TTC549 (cell line): ENCODE measurements at regions not wholly inside any gene's neighbourhood (a gene's known extent, or its start where the extent isn't known, plus 50 kb on each side); places are given as distances from the start of the nearest gene placed in this dataset.

ENCODE experiments used
- FAIRE-seq: peaks from 2 replicates; lab custom pipeline; 2012; peaks lifted over from hg19 to GRCh38; lab: Jason Lieb, UNC

GRCh38 chr10:78396754-78397153, 363.1 kb downstream of the RPS24 start:
- no peak for FAIRE-seq

- FAIRE-seq = no peak
Measured at GRCh38 chr10:78397786-78398185, 364.1 kb downstream of the RPS24 start.

GRCh38 chr10:78398382-78398781, 364.7 kb downstream of the RPS24 start:
- no peak for FAIRE-seq

- no peak for FAIRE-seq
Measured at GRCh38 chr10:78401624-78402367, 368.1 kb downstream of the RPS24 start.

DNA sequence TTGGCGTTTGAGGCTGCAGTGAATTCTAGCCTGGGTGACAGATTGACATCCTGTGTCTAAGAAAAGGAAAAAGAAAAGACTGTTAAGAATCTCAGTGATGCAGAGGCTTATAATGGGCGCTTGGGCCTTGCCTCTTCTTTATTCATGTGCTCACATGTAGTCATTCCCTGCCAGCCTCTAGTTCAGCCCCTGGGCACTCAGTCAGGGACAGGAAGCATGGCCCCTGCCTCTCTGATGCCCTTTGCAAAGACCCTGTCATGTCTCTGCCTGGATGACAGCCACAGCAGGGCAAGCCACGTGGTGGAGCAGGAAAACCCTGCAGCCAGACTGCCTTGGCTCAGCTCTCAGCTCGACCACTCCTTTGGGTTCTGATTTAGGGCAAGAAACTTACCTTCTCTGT, 368.9 kb downstream of the RPS24 start:
- no peak for FAIRE-seq

DNA sequence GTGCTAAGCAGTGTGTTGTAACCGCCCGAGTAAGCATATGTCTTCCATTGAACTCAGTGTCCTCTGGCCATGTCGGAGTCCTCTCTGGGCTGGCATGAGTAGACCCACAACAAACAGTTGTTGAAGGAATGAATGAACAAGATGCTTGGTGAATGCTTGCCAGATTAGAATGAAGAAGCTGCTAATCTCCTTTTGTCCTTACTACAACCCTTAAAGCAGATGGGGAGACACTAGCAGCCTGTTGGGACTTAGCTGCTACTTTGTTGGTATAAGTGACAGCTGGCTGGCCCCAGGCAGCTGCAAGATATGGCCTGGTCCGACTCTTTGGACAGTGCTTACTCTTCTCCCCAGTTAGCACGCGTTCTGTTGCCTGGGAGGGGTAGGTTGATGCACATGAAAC, 370.1 kb downstream of the RPS24 start:
- no peak for FAIRE-seq

DNA sequence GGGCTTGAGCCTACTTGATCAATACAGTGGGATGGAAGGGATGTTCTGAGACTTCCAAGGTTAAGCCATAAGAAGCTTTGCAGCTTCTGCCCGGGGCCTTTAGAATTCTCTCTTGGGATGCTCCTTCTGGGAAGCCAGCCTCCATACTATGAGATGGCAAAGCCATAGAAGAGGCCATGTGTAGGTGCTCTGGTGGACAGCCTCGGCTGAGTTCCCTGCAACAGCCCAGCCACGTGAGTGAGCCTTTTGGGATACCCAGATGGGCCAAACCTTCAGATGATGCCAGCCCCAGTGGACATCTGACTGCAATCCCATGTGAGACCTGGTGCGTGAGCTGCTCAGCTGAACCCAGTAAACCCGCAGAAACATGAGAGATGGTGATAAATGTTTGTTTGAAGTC, 370.6 kb downstream of the RPS24 start:
- FAIRE-seq = no peak

DNA sequence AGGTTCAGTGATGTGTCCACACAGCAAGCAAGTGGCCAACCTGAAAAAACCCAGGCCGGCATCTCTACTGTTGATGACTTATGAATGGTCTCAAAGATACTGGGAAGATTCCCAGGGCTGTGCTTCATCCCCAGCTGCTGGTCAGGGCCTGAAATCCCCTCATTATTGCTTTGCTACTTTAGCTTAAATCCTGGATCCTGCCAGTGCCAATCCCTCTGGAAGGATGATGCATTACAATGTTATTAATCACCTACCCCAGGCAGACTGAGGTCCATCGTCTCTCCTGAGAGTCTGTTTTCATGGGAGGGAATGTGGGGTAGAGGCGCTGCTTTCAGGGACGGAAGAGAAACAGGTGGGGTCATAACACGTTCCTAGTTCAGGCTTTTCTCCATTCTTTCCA, 371.6 kb downstream of the RPS24 start:
- no peak for FAIRE-seq

- FAIRE-seq = no peak
Measured at GRCh38 chr10:78405736-78406135, 372.1 kb downstream of the RPS24 start.

DNA sequence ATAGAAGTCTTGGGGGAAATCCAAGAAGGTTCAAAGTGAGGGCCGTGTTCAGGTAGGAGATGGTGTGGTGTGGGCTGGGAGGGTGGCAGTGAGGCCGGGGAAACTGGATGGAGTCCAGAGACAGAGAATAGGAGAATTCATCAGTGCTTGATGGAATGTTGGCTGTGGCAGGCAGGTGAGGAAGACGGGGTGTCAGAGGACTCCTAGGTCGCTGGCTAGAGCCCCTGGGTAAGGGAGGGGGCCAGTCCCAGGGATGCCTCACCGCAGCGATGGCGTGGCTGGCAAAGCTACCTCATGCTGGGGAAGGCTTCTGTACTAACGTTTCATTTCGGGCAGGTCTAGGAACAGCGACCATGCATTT, 373.0 kb downstream of the RPS24 start:
- FAIRE-seq = no peak

GRCh38 chr10:78407009-78407711, 373.5 kb downstream of the RPS24 start:
- no peak for FAIRE-seq

GRCh38 chr10:78407966-78408365, 374.3 kb downstream of the RPS24 start:
- FAIRE-seq = no peak

DNA sequence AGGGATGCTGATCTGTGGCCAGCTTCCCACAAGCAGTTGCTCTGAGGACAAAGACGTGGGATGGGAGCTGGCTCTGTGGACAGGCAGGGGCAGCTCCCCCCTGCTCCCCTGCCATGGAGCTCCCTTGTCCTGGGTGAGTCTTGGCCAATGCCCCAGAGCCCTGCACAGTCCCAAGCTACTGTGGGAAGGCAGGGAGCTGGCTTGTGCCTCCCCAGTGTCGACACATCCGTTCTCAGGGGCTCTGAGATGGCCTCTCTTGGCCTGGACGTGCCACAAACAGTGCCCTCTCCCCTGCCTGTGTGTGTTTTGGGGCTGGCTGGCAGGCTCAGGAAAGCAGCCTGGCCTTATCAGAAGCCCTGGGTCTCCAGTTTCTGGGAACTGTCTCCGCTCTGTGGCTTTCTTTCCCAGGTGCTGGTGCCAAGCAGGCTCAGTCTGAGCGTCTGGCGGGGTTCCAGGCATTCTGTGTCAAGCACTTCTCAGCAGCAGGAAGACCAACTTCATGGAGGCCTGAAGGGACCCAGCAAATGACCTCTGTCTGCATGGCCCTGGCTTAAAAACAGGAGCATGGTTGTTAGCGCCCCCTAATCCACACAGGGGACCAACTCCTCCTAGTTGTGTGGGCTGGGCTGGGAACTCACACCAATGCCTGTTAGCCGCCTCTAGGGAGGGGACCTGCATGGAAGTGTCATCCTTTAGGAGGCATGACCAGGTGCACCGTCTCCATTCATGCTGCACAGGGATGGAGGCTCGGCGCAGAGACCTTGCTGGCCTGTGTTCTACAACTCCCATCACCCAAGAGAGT, 375.2 kb downstream of the RPS24 start:
- FAIRE-seq = no peak

GRCh38 chr10:78410046-78410965, 376.6 kb downstream of the RPS24 start:
- FAIRE-seq = no peak

GRCh38 chr10:78411716-78412115, 378.1 kb downstream of the RPS24 start:
- FAIRE-seq = no peak

DNA sequence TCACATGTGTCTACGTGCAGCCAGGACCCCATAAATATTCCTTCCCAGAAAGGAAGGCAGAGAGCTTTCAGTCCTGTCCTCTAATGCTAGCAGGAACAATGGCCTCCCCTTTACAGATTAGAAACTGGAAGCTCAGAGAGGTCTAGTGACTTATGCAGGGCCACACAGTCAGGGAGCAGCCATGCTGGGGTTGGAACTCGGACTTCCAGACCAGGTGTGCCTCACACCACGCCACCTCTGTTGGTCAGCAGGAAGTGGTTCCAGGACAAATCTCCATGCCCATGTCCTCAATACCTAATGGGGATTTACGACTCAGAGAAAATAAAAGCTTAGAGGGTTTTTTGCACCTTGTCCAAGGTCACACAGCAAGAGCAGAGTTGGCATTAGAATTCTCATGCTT, 378.9 kb downstream of the RPS24 start:
- FAIRE-seq = no peak

DNA sequence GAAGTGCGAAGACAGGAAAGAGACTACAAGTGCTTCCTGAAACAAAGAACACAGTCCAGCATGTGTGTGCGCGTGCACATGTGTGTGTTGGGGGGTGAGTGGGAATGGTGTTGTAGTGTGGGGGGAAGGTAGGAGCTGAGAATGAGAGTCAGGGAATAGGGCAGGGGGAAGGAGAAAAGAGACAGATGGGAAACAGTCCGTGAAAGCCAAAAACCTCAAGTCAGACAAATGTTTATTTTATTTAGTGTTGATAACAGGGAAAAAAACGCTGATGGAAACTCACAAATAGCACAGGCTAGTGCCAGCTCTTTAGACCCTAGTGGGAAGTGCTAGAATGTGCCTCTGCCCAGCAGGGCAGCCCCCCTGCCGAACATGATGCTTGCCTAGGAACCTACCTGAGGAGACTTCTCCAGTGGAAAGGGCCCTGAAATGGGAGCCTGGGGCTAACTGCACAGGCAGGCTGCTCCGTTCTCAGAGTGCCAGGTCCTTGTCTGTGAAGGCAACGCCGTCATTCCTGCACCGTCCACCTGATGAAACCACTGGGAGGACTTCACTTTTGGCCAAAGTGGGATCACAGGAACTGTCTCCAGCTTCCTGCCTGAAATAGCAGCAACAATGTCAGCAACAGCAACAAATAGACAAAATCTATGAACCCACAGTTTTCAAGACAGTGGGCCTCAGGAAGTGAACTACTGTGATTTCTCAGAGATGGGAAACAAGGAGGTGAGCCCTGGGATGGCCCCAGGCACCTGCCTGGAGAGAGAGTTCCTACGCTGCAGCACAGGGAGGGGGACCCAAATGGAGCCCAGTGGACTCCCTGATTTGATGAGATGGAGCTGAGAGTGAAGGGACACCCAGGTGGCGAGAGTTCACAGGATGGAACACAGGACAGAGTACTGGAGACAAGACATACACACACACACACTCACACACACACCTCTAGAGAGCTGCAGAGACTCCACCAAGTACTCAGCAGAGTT, 379.7 kb downstream of the RPS24 start:
- no peak for FAIRE-seq

- FAIRE-seq = no peak
Measured at GRCh38 chr10:78414380-78414779, 380.7 kb downstream of the RPS24 start.

- no peak for FAIRE-seq
Measured at GRCh38 chr10:78415111-78415510, 381.4 kb downstream of the RPS24 start.

DNA sequence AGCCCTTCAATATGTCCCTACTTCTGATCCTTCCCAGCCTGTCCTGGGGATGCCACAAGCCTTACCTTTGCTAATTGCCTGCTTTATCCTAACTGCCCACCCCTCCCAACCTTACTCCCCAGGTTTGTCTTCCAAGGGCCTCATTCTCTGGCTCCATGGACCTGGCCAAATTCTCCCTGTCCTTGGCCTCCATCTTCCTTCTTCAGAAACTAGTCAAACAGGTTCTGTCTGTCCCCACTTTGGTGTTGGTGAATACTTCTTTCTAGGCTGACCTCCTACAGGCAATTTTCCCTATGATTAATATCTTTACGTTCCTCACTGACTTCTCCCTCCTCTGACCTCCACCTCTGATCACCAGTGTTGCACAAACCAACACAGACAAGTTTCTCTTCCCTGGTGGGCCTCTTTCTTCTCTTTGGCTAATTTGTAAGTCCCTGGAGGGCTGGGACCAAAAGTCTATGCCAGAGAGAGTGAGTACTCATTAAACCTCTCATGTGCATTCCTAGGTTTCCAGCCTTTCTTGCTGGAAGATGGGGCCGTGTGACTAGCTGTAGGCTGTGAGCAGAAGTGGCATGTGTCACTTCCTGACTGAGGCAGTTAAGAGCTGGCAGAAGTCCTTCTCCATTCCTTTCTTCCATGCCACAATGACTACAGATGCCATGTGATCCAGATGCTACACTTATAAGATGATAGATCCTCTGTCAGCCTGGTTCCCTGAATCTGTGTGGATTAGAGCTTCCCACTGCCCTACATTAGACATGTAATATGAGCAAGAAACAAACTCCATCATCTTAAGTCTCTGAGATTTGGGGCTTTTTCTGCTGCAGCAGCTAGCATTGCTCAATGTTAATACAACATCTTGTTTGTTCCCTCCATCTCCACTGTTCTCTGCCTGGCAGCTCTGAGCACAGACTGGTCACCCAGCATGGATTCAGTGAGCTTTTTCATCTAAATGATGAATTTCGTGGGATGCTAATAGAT, 382.7 kb downstream of the RPS24 start:
- FAIRE-seq = no peak
